ENCODE measurements at regions not wholly inside any gene's neighbourhood (a gene's known extent, or its start where the extent isn't known, plus 50 kb on each side); places are given as distances from the start of the nearest gene placed in this dataset.

- Histone ChIP-seq H4K20me1 (replicated peaks; ENCODE audit: control insufficient read depth, extremely low read depth, insufficient read depth, low read length) (no peaks in the 10 kb centered on the region), H3K4me2 (ENCODE audit: insufficient read depth, low read length) (no peak overlapping the region), H3K4me1 (ENCODE audit: control insufficient read depth, extremely low read depth, insufficient read depth, low read length) (no peaks in the 10 kb centered on the region), H3K4me3 (replicated peaks in 1 of 3; ENCODE audit: insufficient read depth in 1 of 3, low read depth in 1 of 3, low read length in 3 of 3) (no peak overlapping the region), H3K9me3 (replicated peaks; ENCODE audit: control insufficient read depth, insufficient read depth, low read length) (no peaks in the 10 kb centered on the region), H2AFZ (ENCODE audit: low read depth, low read length) (no peak overlapping the region), H3K27ac (ENCODE audit: insufficient read depth, low read depth, low read length) (no peak overlapping the region), H3K27me3 (ENCODE audit: control insufficient read depth in 2 of 2, insufficient read depth in 2 of 2, low read length in 2 of 2) (no peaks in the 10 kb centered on the region), H3K36me3 (ENCODE audit: control insufficient read depth in 2 of 2, extremely low read depth in 1 of 2, insufficient read depth in 2 of 2, low read length in 2 of 2) (no peaks in the 10 kb centered on the region), H3K9ac (replicated peaks; ENCODE audit: extremely low read depth, insufficient read depth, low read length) (no peak overlapping the region), H3K9me1 (replicated peaks; ENCODE audit: control insufficient read depth, extremely low read depth, insufficient read depth, low read length) (no peaks in the 10 kb centered on the region), H3K79me2 (ENCODE audit: control insufficient read depth, insufficient read depth, low read length) (no peaks in the 10 kb centered on the region)
- FAIRE-seq (no peak), DNase-seq (ENCODE audit: low read depth, low spot score) (no peak)
- BruUV-seq (replicated peaks), result no TSS peak
- POLR2A ChIA-PET, result no interaction called here
- TF ChIP-seq EZH2 (IDR thresholded peaks at IDR 0.05; ENCODE audit: borderline replicate concordance, low read depth, low read length, severe bottlenecking) (no peak), MYC (IDR thresholded peaks at IDR 0.05; ENCODE audit: low read depth, low read length) (no peak), GATA2 (IDR thresholded peaks at IDR 0.05; ENCODE audit: insufficient read depth, insufficient read length, low read depth, low read length) (no peak), MAX (IDR thresholded peaks at IDR 0.05; ENCODE audit: insufficient read depth, insufficient read length) (no peak), FOS (IDR thresholded peaks at IDR 0.05; ENCODE audit: borderline replicate concordance, insufficient read depth, low read length) (no peak), POLR2A (IDR thresholded peaks at IDR 0.05; ENCODE audit: low read depth, low read length) (no peak), POLR2AphosphoS5 (IDR thresholded peaks at IDR 0.05; ENCODE audit: insufficient read depth, low read depth, low read length) (no peak), JUN (IDR thresholded peaks at IDR 0.05; ENCODE audit: borderline replicate concordance, insufficient read depth, insufficient read length, low read depth) (no peak)
- TF ChIP-seq, protein P1, sequence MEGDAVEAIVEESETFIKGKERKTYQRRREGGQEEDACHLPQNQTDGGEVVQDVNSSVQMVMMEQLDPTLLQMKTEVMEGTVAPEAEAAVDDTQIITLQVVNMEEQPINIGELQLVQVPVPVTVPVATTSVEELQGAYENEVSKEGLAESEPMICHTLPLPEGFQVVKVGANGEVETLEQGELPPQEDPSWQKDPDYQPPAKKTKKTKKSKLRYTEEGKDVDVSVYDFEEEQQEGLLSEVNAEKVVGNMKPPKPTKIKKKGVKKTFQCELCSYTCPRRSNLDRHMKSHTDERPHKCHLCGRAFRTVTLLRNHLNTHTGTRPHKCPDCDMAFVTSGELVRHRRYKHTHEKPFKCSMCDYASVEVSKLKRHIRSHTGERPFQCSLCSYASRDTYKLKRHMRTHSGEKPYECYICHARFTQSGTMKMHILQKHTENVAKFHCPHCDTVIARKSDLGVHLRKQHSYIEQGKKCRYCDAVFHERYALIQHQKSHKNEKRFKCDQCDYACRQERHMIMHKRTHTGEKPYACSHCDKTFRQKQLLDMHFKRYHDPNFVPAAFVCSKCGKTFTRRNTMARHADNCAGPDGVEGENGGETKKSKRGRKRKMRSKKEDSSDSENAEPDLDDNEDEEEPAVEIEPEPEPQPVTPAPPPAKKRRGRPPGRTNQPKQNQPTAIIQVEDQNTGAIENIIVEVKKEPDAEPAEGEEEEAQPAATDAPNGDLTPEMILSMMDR (IDR thresholded peaks at IDR 0.05; ENCODE audit: extremely low read depth in 1 of 2, insufficient read depth in 1 of 2, low read depth in 1 of 2, low read length in 2 of 2), result no peak
- dilution Hi-C loops (cut with MboI; ENCODE audit: extremely low pct_ligation_motif_present, low sequenced_read_pairs), result no loop called here
- CTCF ChIA-PET, result no interaction called here
- intact Hi-C loops (cut with micrococcal nuclease), result no loop called here
Measured at GRCh38 chr5:111962906-111963305, 205.9 kb upstream of the NREP start.
